HepG2 (cell line): ENCODE measurements at regions not wholly inside any gene's neighbourhood (a gene's known extent, or its start where the extent isn't known, plus 50 kb on each side); places are given as distances from the start of the nearest gene placed in this dataset.

ENCODE experiments used
- CHD4 ChIP-seq: fragments of 200-600 bp; sonication (generic); IDR thresholded peaks from 2 replicates; pipeline ENCODE4 v1.7.0; 2017; ENCODE audit warnings: mild to moderate bottlenecking, low read length, borderline replicate concordance
- KAT2B ChIP-seq: fragments of 150-350 bp; IDR thresholded peaks from 2 replicates; pipeline ENCODE4 v1.6.1; 2014; ENCODE audit warnings: low read depth, low read length, borderline replicate concordance
- KDM2A ChIP-seq: sonication (generic); formaldehyde crosslinking; IDR thresholded peaks from 2 replicates; pipeline ENCODE4 v1.4.0; 2020; ENCODE audit warnings: low read depth, missing genetic modification reagents, borderline replicate concordance
- MBNL3 ChIP-seq: fragments of 250-450 bp; sonication (Bioruptor Pico); conservative IDR thresholded peaks from 2 replicates; pipeline ENCODE4 v1.8.0; 2022; ENCODE audit warnings: mild to moderate bottlenecking, inconsistent platforms
- PHF8 ChIP-seq: sonication (generic); formaldehyde crosslinking; IDR thresholded peaks from 2 replicates; pipeline ENCODE4 v1.5.0; 2020; ENCODE audit warnings: missing genetic modification reagents
- SPEN ChIP-seq: sonication (generic); formaldehyde crosslinking; IDR thresholded peaks from 2 replicates; pipeline ENCODE4 v1.5.1; 2020; ENCODE audit warnings: low read depth, mild to moderate bottlenecking, missing genetic modification reagents
- TBX2 ChIP-seq: sonication (generic); formaldehyde crosslinking; IDR thresholded peaks from 2 replicates; pipeline ENCODE4 v1.5.0; 2020; ENCODE audit warnings: missing genetic modification reagents, mild to moderate bottlenecking, borderline replicate concordance
- YY1 ChIP-seq: IDR thresholded peaks from 2 replicates; pipeline ENCODE4 v1.6.1; 2011; ENCODE audit warnings: low read length, low read depth, moderate library complexity, mild to moderate bottlenecking; ENCODE audit not compliant: insufficient read depth, insufficient replicate concordance
- ZNF253 ChIP-seq: sonication (generic); formaldehyde crosslinking; IDR thresholded peaks from 2 replicates; pipeline ENCODE4 v1.8.0; 2022; ENCODE audit warnings: mild to moderate bottlenecking, missing genetic modification reagents, borderline replicate concordance
- ZNF616 ChIP-seq: sonication (generic); formaldehyde crosslinking; IDR thresholded peaks from 2 replicates; pipeline ENCODE4 v1.5.0; 2020; ENCODE audit warnings: low read depth, mild to moderate bottlenecking, missing genetic modification reagents
- ZNF703 ChIP-seq: sonication (generic); formaldehyde crosslinking; IDR thresholded peaks from 2 replicates; pipeline ENCODE4 v1.5.1; 2020; ENCODE audit warnings: missing genetic modification reagents, mild to moderate bottlenecking, moderate library complexity, borderline replicate concordance
- ZNF879 ChIP-seq: sonication (generic); formaldehyde crosslinking; IDR thresholded peaks from 2 replicates; pipeline ENCODE4 v1.8.1; 2023; ENCODE audit warnings: missing genetic modification reagents
- ZNF891 ChIP-seq: sonication (generic); formaldehyde crosslinking; IDR thresholded peaks from 2 replicates; pipeline ENCODE4 v1.5.0; 2020; ENCODE audit warnings: mild to moderate bottlenecking, missing genetic modification reagents
- TF ChIP-seq, protein P1 (sequence below): sonication (generic); formaldehyde crosslinking; conservative IDR thresholded peaks from 2 replicates; pipeline ENCODE4 v1.4.0; 2020; ENCODE audit warnings: missing genetic modification reagents
- TF ChIP-seq, protein P2 (sequence below), 2 experiments: fragments of 450-650 bp in 1 of 2; sonication (generic) in 1 of 2; formaldehyde crosslinking; IDR thresholded peaks; 2 replicates each; pipeline versions ENCODE4 v1.5.0 to v1.8.0; 2020 to 2022; ENCODE audit warnings: mild to moderate bottlenecking in 1 of 2, missing genetic modification reagents in 1 of 2
- TF ChIP-seq, protein P3 (sequence below): sonication (generic); formaldehyde crosslinking; conservative IDR thresholded peaks from 2 replicates; pipeline ENCODE4 v1.4.0; 2020; ENCODE audit warnings: missing genetic modification reagents
- TF ChIP-seq, protein P4 (sequence below): sonication (generic); formaldehyde crosslinking; IDR thresholded peaks from 2 replicates; pipeline ENCODE4 v1.4.0; 2020; ENCODE audit warnings: missing genetic modification reagents, borderline replicate concordance

DNA sequence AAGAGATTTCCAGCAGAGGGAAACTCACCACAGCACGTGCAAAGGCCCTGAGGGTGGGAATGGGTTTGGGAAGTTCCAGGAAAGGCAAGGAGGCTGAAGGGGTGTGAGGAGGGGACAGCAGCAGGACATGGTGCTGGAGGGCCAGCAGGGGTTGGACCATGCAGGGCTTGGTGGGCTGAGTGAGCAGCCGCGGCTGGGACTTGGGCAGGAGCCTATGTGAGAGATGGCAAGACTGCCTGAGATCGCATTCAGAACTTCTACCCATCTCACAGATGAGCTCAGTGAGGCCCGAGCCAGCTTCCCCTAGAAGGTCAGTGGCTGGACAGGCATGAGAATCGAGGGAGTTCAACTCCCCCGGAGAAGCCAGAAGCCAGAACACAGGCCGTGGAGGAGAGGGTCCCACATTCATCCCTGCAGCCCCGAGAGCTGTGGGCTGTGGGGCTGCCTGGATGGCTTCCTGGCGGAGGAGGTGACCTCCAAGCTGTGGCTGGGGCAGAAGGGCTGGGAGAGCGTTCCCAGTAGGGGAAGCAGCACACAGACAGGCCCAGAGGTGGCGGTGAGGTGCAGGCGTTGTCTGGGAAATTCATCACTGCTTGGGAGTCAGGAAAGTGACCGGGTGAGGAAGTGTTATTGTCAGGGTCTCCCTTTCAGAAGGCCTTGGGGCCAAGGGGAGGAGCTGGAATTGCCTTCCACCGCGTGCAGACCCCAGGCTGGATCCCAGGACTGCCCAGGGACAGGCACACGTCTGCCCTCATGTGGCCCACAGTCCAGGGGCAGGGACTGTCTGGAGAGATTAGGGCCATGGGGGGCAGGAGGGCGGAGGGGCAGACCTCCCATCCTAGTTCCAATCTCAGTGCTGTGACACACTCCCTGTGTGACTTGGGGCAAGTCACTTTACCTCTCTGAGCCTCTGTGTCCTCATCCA is 103.8 kb downstream of the CEBPB start (continued):
- TF ChIP-seq, protein P1, sequence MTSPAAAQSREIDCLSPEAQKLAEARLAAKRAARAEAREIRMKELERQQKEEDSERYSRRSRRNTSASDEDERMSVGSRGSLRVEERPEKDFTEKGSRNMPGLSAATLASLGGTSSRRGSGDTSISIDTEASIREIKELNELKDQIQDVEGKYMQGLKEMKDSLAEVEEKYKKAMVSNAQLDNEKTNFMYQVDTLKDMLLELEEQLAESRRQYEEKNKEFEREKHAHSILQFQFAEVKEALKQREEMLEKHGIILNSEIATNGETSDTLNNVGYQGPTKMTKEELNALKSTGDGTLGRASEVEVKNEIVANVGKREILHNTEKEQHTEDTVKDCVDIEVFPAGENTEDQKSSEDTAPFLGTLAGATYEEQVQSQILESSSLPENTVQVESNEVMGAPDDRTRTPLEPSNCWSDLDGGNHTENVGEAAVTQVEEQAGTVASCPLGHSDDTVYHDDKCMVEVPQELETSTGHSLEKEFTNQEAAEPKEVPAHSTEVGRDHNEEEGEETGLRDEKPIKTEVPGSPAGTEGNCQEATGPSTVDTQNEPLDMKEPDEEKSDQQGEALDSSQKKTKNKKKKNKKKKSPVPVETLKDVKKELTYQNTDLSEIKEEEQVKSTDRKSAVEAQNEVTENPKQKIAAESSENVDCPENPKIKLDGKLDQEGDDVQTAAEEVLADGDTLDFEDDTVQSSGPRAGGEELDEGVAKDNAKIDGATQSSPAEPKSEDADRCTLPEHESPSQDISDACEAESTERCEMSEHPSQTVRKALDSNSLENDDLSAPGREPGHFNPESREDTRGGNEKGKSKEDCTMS (CRISPR knock-in tag) = no peak
- no peak for TF ChIP-seq YY1
- TF ChIP-seq, protein P2, sequence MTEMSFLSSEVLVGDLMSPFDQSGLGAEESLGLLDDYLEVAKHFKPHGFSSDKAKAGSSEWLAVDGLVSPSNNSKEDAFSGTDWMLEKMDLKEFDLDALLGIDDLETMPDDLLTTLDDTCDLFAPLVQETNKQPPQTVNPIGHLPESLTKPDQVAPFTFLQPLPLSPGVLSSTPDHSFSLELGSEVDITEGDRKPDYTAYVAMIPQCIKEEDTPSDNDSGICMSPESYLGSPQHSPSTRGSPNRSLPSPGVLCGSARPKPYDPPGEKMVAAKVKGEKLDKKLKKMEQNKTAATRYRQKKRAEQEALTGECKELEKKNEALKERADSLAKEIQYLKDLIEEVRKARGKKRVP (CRISPR knock-in tag; IDR thresholded peaks at IDR 0.05) = no peak
- no peak for TF ChIP-seq KAT2B
- TF ChIP-seq ZNF703 = no peak
- TF ChIP-seq MBNL3 (CRISPR knock-in tag) = no peak
- TF ChIP-seq ZNF616 = no peak
- TF ChIP-seq SPEN (CRISPR knock-in tag) = no peak
- TF ChIP-seq, protein P3, sequence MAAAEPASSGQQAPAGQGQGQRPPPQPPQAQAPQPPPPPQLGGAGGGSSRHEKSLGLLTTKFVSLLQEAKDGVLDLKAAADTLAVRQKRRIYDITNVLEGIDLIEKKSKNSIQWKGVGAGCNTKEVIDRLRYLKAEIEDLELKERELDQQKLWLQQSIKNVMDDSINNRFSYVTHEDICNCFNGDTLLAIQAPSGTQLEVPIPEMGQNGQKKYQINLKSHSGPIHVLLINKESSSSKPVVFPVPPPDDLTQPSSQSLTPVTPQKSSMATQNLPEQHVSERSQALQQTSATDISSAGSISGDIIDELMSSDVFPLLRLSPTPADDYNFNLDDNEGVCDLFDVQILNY (CRISPR knock-in tag) = no peak
- TF ChIP-seq ZNF253 = 0 out of 2 replicates have a peak, but pooled peaks have one; percentile 48
- peak; percentile 51 for TF ChIP-seq TBX2 (CRISPR knock-in tag)
- TF ChIP-seq PHF8 = no peak
- TF ChIP-seq, protein P4, sequence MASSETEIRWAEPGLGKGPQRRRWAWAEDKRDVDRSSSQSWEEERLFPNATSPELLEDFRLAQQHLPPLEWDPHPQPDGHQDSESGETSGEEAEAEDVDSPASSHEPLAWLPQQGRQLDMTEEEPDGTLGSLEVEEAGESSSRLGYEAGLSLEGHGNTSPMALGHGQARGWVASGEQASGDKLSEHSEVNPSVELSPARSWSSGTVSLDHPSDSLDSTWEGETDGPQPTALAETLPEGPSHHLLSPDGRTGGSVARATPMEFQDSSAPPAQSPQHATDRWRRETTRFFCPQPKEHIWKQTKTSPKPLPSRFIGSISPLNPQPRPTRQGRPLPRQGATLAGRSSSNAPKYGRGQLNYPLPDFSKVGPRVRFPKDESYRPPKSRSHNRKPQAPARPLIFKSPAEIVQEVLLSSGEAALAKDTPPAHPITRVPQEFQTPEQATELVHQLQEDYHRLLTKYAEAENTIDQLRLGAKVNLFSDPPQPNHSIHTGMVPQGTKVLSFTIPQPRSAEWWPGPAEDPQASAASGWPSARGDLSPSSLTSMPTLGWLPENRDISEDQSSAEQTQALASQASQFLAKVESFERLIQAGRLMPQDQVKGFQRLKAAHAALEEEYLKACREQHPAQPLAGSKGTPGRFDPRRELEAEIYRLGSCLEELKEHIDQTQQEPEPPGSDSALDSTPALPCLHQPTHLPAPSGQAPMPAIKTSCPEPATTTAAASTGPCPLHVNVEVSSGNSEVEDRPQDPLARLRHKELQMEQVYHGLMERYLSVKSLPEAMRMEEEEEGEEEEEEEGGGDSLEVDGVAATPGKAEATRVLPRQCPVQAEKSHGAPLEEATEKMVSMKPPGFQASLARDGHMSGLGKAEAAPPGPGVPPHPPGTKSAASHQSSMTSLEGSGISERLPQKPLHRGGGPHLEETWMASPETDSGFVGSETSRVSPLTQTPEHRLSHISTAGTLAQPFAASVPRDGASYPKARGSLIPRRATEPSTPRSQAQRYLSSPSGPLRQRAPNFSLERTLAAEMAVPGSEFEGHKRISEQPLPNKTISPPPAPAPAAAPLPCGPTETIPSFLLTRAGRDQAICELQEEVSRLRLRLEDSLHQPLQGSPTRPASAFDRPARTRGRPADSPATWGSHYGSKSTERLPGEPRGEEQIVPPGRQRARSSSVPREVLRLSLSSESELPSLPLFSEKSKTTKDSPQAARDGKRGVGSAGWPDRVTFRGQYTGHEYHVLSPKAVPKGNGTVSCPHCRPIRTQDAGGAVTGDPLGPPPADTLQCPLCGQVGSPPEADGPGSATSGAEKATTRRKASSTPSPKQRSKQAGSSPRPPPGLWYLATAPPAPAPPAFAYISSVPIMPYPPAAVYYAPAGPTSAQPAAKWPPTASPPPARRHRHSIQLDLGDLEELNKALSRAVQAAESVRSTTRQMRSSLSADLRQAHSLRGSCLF (CRISPR knock-in tag) = no peak
- peak; percentile 86 for TF ChIP-seq CHD4
- no peak; the same call in 1 of the 2 replicates for TF ChIP-seq KDM2A (CRISPR knock-in tag)
- no peak; the same call in 1 of the 2 replicates for TF ChIP-seq ZNF891 (CRISPR knock-in tag)
- no peak for TF ChIP-seq ZNF879 (CRISPR knock-in tag)
